ACHN (cell line): ENCODE measurements at regions not wholly inside any gene's neighbourhood (a gene's known extent, or its start where the extent isn't known, plus 50 kb on each side); places are given as distances from the start of the nearest gene placed in this dataset.

Experiments
- DNase-seq: peaks from one replicate; pipeline ENCODE4 v3.0.0-alpha.2; 2015
- in situ Hi-C: cut with HindIII; loops from 2 replicates; pipeline ENCODE4 v1.10.0; 2017; ENCODE audit warnings: low sequenced_read_pairs, low pct_ligation_motif_present, low pct_unique_long_range_greater_than_20kb

DNA sequence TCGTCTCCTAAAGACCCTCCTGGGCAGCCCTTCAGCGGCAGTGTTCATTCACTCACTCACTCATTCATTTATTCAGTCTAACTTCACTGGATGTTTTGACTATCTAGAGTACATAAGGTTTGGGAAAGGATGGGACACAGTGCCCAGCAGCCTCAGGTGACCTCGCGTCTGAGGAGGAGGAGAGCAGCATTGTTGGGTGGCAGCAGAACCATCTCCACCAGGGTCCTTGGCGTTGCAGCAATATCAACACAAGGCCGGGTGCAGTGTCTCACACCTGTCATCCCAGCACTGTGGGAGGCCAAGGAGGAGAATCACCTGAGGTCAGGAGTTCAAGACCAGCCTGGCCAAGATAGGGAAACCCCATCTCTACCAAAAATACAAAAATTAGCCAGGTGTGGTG lies 408.0 kb downstream of the BRD1 start:
- in situ Hi-C loops, result no loop called here
- no peak for DNase-seq

DNA sequence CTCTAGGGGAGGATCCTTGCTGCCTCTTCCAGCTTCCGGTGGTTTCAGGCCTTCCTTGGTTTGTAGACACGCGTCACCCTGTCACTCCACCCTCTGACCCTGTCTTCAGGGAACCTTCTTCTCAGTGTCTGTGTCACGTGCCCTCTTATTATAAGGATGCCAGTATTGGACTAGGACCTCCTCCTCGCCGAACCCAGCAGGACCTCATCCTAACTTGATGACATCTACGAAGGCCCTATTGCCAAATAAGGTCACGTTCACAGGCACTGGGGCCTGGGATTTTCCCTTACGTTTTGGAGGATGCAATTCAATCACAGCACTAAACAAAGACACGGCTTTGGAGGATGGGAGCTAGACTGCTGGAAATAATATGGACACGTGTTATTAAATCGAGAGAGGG lies 408.7 kb downstream of the BRD1 start:
- DNase-seq, result no peak
- in situ Hi-C loops, result no loop called here

DNA sequence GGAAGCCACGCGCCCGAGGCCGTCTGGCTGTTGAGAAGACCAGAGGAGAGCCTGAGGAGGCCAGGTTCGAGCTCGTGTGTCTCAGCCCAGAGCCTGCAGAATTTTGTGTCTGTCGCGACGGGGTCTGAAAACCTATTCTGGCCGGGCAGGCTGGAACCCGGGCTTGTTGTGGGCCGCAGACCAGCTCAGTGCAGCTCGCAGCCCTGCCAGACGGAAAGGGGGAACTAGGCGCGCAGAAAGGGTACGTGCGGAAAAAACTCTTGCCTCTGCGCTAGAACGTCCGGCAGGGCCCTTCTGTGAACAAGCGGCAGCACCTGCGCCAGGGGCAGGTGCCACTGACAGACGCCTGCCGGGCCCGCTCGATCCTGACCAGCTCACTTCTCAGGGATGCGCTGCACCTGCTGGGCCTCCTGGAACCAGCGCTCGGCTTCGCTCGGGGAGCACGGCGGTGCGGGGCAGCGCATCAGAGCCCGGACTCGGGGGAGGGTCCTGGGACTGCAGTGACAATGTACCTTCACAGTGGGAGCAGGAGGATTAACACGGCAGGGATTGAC lies 409.3 kb downstream of the BRD1 start:
- DNase-seq, result no peak
- in situ Hi-C loops, result no loop called here

DNA sequence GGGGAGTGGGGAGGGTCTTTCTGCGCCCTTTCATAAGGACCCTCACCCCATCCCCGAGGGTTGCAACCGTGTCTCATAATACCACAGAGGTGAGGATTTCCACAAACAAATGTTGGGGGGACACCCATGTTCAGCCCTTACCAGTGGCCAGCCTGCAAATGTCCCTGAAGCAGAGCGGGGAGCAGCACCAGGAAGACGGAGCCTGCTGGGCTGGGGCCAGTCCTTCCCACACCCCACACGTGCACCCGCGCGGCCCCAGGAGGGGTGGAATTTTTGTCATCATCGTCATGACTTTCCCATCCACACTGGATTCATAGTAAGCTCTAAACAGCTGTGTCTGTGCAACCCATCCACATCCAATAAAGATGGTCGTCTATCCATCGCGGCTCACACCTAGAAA lies 409.8 kb downstream of the BRD1 start:
- in situ Hi-C loops, result no loop called here
- no peak for DNase-seq

DNA sequence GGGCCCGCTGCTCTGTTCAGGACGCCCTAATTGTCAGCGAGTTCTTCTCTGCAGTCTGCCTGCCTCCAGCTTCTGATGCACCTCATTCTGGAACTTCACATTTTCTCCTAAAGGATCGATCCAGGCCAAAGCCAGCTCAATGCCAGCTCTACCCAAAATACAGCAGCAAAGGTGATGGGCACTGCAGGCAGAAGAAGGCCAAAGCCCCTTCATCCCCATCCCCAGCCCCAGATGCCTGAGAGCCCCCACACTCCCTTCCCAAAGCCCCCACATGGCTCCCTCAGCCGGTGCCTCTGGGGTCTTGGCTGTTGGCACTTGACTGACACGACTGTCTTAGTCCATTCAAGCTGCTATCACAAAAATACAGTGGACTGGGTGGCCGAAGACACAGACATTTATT lies 410.3 kb downstream of the BRD1 start:
- DNase-seq, result no peak
- in situ Hi-C loops, result no loop called here

DNA sequence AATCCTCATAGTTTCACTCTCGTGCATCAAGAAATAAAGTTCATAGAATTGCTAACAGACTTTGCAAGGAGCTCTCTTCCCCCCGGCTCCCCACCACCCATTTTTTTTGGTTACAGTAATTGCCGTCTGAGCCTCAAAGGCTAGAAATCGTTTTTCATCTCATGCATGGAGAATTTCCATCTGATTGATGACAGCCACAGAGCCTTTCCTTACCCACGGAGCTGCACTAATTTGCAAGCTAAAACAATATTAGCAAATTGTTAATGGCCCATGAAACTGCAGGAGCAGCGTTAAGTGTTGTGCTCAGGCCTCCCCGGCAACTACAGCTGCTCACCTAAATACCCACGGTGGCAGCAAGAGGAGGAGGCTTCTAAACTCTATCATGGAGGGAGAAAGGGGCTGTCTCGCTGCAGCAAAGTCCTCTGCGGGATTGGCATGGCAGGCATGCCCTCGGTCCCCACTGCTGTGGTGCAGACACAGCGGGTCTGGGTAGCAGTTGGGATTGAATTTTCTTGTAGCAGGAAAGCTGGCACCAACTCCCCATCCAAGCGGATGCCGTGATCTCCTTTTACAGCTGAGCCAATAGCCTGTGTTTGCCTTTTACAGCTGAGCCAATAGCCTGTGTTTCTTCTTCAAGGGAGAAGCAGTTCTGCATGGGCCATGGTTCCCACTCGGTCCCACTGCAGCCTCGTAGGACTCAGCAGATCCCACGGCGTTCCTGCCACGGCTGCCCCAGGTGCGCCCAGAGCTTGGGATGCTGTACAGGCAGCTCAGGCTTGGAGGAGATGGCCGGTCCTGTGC lies 412.3 kb downstream of the BRD1 start:
- in situ Hi-C loops, result no loop called here
- DNase-seq, result no peak

DNA sequence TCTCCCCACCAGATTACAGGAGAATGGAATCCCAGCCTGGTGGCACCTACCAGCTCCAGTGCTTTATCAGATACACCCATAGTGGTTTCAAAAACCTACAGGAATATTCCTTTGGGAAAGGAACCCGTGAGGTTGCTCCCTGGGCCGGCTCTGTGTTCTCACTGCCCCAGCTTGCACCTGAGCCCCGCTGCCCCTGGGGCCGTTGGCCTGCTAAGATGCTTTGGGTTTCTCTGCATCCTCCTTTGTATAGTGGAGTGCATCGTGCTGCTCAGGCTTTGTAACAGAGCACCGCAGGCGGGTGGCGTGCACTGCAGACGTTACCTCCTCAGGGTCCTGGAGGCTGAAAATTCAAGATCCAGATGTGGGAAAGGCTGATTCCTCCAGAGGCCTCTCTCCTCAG lies 414.1 kb downstream of the BRD1 start:
- in situ Hi-C loops, result no loop called here
- no peak for DNase-seq

DNA sequence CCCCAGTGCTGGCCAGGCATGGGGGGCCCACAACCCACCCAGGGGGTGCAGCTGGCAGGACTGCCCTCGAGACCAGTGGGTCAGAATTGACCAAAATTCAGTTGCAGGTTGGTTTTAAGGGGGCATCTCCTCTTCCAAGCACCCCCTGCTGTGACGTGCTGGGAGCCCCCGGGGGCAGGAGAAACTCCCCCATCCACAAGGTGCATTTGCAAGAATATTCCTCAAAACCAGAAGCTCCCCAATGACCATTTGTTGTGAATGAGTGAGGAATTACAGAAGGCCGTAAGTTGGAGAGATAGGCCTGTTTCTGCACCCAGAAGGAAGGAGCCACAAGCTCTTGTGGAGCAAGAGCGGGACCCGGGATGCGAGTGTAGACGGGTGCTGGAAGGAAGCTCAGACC lies 414.5 kb downstream of the BRD1 start:
- in situ Hi-C loops, result no loop called here
- DNase-seq, result no peak

DNA sequence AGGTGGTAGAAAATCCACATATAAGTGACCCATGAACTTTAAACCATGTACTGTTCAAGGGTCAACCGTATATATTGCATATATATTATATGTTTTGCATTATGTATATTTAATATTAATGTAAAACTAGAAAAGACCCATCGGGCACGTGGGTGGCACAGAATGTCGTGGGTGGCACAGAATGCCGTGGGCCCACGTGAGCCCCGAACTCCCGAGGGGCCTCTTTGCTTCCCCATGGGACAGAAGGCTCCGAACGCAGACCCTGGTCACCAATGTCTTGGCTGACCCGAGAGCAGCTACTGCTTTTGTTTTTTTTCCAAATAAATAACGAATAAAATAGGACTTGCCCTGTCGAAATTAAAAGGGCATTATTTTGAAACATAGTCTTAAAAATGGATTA lies 415.4 kb downstream of the BRD1 start:
- in situ Hi-C loops, result no loop called here
- DNase-seq, result no peak

DNA sequence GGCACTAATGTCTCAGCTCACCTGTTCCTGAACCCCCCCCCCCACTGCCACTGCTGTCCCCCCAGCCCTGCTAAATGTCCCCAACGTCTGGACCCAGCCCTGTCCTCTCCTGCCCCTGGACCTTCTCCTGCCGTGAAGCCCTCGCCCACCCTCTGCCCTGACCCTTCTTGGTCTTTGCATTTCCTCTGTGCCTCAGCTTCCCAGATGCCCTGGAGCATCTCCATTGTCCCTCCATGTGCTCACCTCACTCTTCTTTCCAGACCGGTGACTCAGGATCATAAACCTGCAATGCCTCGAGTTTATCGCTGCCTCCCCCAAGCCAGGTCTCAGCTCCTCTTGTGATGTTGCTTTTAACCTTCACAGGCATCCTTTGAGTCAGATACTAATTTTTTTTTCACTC lies 416.4 kb downstream of the BRD1 start:
- in situ Hi-C loops, result no loop called here

DNA sequence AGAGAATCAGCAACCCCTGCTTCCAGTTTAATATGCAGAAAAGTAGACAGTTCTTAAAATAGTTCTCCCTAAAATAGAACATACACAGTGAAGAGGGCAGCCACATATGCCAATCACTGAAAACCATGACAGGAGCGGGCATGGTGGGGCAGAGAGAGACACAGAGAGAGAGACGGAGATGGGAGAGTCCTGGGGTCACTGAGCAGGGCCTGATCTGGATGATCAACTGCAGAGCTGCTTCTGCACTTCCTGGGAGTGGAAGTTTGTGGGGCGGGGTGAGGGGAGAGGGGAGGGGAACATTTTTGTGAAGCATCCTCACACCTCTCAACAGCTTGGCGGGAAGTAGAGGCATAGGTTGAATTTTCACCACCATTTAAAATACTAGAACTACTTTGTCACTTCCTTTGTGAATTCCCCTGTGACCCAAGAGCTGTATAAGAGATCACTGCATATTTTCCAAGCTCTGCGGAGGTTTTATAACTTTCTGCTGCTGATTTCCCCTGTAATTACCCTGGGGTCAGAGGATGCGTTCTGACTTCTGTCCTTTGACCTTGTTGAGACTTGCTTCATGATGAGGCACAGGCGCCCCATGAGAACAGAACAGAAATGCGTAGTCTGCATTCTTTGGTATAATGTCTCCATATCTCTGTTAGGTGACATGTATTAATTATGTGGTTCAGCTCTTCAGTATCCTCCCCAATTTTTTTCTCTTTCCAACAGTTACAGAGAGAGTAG lies 419.4 kb downstream of the BRD1 start:
- DNase-seq, result no peak
- in situ Hi-C loops, result no loop called here

More for the DNA sequence above, 416.4 kb downstream of the BRD1 start:
- no peak for DNase-seq

DNA sequence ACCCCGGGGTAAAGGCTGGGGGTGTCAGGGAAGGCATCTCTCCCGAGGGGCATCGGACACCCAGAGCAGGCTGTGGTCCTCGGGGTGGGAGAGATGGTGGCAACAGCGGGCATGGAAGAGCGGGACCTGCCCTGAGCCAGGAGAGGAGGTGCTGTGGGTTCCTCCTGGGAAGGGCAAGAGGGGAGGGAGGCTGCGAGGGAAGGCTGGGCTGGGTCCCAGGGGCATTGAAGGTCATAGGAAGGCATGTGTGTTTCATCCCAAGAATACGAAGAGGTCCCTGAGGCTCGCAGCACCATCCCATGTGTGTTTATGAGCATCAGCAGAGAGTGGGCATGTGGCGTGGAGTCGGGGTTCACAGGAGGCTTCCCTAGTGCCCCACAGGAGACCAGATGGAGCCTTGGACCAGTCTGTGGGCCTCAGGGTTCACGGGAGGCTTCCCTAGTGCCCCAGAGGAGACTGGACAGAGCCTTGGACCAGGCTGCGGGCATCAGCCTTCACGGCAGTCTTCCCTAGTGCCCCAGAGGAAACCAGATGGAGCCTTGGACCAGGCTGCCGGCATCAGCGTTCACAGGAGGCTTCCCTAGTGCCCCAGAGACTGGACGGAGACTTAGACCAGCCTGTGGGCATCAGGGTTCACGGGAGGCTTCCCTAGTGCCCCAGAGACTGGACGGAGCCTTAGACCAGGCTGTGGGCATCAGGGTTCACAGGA lies 420.6 kb downstream of the BRD1 start:
- in situ Hi-C loops, result no loop called here
- no peak for DNase-seq

DNA sequence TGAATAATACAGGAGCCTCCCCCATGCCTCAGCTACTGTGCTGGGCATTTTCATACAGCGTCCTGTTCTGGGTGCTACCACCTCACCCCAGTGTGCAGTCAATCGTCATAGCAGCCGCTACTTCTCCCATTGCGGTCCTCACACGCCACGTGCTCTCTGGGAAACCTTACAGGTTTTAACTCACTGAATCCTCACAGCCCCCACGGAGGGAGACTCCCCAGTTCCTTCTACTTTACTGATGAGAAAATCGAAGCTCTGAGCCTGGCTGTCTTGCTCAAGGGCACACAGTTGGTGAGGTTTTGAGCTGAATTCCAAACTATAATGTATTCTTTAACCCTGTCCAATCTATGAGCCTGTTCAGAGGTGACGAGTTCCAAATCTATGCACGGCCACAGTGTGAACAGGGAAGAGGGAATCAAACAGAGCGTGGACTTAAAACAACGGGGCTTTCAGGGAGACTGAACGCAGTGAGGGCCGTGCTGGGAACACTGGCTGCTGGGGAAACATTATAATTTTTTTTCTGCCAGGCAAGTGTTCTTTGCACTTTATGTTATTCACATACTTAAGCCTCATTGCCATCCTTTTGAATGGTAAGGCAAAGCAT lies 421.5 kb downstream of the BRD1 start:
- in situ Hi-C loops, result no loop called here
- DNase-seq, result no peak

DNA sequence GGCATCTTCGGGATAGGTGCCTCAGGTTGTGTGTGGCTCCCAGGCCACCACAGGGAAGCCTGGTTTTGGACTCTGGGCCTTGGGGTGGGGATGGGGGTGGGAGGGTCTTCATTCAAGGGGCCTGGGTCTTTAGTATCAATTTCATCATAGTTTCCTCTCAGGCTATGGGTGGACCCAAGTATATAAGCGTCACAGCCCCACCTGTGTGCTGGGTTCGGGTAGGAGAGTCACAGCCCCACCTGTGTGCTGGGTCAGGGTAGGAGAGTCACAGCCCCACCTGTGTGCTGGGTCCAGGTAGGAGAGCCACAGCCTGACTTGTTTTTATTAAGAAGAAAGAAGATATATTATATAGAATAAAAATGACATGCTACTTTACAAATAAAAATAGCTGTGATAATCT lies 422.1 kb downstream of the BRD1 start:
- in situ Hi-C loops, result no loop called here
- no peak for DNase-seq

DNA sequence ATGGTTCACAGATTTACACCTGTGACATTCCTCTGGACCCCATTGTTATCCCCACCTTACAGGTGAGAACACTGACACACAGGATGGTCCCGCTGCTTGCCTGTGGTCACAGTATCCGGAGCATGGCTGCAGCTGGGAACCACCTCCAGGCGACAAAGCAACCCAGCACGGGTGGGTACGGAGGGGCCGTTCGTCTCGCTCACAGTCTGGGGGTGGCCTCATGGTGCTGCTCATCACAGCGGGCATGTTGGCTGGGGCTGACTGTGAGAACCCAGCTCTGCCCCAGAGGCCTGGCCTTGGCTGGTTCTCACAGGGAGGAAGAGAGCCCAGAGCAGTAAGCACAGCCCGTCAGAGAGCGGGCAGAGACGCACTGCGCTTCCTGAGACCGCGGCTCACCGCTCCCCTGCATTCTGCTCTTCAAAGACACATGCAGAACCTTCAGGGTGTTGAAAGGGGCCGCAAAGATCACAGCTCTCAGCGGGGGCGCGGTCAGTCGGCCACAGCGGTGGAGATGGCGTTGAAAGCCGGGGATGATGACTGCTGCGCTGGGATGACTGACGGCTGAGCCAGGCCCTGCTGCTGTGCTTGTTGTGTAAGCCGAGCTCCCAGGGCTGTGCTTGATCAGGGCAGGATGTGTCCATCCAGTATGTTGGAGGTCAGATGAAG lies 423.0 kb downstream of the BRD1 start:
- in situ Hi-C loops, result no loop called here
- DNase-seq, result no peak

DNA sequence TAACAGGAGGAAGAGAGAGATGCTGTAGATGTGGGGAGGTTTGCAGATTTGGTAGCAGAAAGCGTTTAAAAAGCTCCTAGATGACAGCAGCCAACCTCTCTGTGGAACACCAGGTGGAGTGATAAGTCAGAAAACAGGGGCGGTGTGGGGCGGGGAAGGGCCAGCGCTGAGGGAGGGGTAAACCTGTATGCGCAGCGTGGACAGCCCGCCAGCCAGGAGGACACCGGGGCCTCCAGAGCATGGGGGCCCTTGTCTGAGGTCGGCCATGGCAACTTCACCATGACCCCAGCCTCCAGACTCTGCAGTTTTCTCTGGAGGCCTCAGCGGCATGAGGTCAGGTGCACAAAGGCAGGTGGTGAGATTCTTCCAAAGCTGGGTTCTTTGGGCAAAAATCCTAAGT lies 423.7 kb downstream of the BRD1 start:
- DNase-seq, result no peak
- in situ Hi-C loops, result no loop called here

DNA sequence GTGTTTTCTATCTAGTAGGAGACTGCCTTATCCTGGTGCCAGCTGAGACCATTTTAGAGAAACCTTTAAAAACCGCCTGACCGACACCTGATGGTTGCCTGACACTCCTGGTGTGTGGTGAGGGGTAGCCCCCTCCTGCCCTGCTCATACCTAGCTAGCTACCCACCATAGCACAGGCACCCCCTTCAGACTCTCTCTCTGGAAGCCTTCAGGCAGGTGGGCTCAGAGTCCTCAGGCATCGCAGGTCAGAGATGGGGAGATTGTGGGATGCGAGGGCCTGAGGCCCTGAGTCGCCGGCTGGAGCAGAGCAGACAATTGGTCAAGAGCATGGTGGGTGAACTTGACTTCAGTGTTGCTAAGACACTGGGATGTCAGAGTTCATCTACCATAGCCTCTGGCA lies 424.6 kb downstream of the BRD1 start:
- DNase-seq, result no peak
- in situ Hi-C loops, result no loop called here

DNA sequence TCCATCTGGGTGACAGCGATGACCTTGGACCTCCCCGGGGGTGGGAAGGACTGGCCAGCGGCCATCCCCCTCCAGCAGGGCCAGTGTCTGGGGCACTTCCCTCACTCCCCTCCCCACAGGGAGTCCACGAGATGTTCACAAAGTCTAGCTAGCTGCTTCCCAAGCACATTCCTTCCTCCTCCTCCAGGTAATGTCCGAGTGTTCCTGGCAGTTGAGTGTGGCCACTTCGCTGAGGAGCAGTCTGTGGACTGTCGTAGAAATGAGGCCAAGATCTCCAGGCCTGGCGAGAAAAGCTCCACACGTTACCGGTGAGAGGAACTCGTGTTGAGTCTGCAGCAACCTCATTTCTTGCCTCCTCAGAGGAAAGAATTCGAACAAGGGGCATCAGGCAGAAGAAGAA lies 425.5 kb downstream of the BRD1 start:
- in situ Hi-C loops, result no loop called here
- DNase-seq, result no peak
